AG09309 (cell line): ENCODE measurements at regions not wholly inside any gene's neighbourhood (a gene's known extent, or its start where the extent isn't known, plus 50 kb on each side); places are given as distances from the start of the nearest gene placed in this dataset.

Experiments used
- DNase-seq: peaks from one replicate; pipeline ENCODE4 v3.0.0-alpha.2; 2010; ENCODE audit warnings: low read depth
- H3K4me3 ChIP-seq: 2 replicates; pipeline ENCODE4 v1.5.1; 2011; ENCODE audit warnings: mild to moderate bottlenecking, low read depth, low read length, moderate library complexity; ENCODE audit not compliant: control insufficient read depth
- TF ChIP-seq, protein P1 (sequence below): IDR thresholded peaks from 2 replicates; pipeline ENCODE4 v1.5.1; 2011; ENCODE audit warnings: mild to moderate bottlenecking, low read depth, low read length, inconsistent platforms; ENCODE audit not compliant: insufficient read depth, control insufficient read depth; ENCODE audit errors: missing control alignments

GRCh38 chr3:115322901-115323300, 175.8 kb upstream of the ZBTB20 start:
- no peak for DNase-seq
- no peak overlapping the region for H3K4me3 ChIP-seq
- TF ChIP-seq, protein P1, sequence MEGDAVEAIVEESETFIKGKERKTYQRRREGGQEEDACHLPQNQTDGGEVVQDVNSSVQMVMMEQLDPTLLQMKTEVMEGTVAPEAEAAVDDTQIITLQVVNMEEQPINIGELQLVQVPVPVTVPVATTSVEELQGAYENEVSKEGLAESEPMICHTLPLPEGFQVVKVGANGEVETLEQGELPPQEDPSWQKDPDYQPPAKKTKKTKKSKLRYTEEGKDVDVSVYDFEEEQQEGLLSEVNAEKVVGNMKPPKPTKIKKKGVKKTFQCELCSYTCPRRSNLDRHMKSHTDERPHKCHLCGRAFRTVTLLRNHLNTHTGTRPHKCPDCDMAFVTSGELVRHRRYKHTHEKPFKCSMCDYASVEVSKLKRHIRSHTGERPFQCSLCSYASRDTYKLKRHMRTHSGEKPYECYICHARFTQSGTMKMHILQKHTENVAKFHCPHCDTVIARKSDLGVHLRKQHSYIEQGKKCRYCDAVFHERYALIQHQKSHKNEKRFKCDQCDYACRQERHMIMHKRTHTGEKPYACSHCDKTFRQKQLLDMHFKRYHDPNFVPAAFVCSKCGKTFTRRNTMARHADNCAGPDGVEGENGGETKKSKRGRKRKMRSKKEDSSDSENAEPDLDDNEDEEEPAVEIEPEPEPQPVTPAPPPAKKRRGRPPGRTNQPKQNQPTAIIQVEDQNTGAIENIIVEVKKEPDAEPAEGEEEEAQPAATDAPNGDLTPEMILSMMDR = no peak

- TF ChIP-seq, protein P1 = no peak
- no peak overlapping the region for H3K4me3 ChIP-seq
These were observed 176.3 kb upstream of the ZBTB20 start for GRCh38 chr3:115323380-115323779.

GRCh38 chr3:115324056-115324455, 177.0 kb upstream of the ZBTB20 start:
- TF ChIP-seq, protein P1 = no peak

More at GRCh38 chr3:115323380-115323779, 176.3 kb upstream of the ZBTB20 start:
- DNase-seq = no peak

DNA sequence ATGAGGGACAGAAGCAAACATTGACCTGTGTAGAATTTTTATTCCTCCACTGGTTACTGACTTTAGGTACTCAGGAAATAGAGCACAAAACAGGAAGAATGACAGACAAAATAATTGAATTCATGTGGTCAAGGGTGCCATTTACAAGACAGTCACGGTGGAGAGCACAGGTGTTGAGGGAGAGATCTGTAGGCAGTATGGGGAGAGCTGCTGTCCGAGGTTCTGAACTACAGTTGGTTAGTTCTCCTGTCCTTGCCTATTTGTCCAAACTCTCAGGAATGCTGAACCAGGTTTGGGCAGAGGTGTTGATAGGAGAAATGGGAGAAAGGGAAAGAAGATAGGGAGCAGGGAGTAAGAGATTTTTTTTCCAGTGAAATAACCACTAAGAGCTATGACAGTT, 178.5 kb upstream of the ZBTB20 start:
- DNase-seq = no peak
- TF ChIP-seq, protein P1 = no peak

More at GRCh38 chr3:115324056-115324455, 177.0 kb upstream of the ZBTB20 start:
- no peak for DNase-seq
- H3K4me3 ChIP-seq = no peak overlapping the region

DNA sequence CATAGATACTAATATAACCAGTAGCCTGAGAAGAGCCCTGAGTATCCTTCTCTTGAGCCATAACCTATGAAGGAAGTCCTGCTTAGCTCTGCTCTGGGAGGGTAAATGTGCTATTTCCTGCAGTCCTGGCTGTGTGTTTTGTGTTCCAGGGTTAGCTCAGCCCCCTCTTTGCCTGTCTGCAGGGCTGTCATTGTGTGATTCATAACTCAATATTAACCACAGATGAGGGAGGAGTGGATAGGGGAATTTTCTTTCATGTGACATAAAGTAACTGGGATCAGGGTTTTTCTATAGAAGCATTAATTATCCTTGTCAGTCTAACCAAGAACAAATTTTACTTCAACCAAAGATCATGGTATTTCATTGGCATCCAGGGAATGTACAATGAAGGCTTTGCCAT, 183.3 kb upstream of the ZBTB20 start:
- no peak for DNase-seq
- TF ChIP-seq, protein P1 = no peak
- no peak overlapping the region for H3K4me3 ChIP-seq

More for the DNA sequence above, 178.5 kb upstream of the ZBTB20 start:
- no peak overlapping the region for H3K4me3 ChIP-seq

GRCh38 chr3:115332998-115333397, 185.9 kb upstream of the ZBTB20 start:
- no peak for DNase-seq
- H3K4me3 ChIP-seq = no peak overlapping the region
- TF ChIP-seq, protein P1 = no peak

GRCh38 chr3:115336836-115337235, 189.7 kb upstream of the ZBTB20 start:
- H3K4me3 ChIP-seq = no peak overlapping the region
- TF ChIP-seq, protein P1 = no peak
- no peak for DNase-seq
